Prostate gland (tissue), 2 donors: ENCODE measurements at regions not wholly inside any gene's neighbourhood (a gene's known extent, or its start where the extent isn't known, plus 50 kb on each side); places are given as distances from the start of the nearest gene placed in this dataset.
"Not testable (repeated sequence)": the region's sequence is repeated elsewhere in the genome, so short reads cannot be mapped to it uniquely, and the experiment has no call there.

Source experiments
- CTCF ChIP-seq, 4 experiments: fragments of 200-600 bp in 2 of 4; fragments of 450-650 bp in 2 of 4; sonication (generic) in 2 of 4; IDR thresholded peaks; 1 replicate in 3 of 4; 2 replicates in 1 of 4; pipeline ENCODE4 v1.5.1; 2016 to 2019; ENCODE audit warnings: antibody characterized with exemption in 4 of 4, mild to moderate bottlenecking in 2 of 4, moderate library complexity in 2 of 4
- POLR2AphosphoS5 ChIP-seq: sonication (generic); formaldehyde crosslinking; IDR thresholded peaks from one replicate; pipeline ENCODE4 v1.6.1; 2017; ENCODE audit warnings: antibody characterized with exemption

GRCh38 chr12:59053266-59053899, 133.1 kb upstream of the LRIG3 start:
- TF ChIP-seq CTCF (IDR thresholded peaks at IDR 0.05); POLR2AphosphoS5: not testable (repeated sequence)
